Panc1 (cell line): ENCODE measurements at regions not wholly inside any gene's neighbourhood (a gene's known extent, or its start where the extent isn't known, plus 50 kb on each side); places are given as distances from the start of the nearest gene placed in this dataset.

Experiments
- ATAC-seq: fragments of 200-7000 bp; cut with Tn5 transposase; 2 replicates; pipeline ENCODE4 v1.9.1; 2020; ENCODE audit warnings: mild to moderate bottlenecking, moderate library complexity
- BruUV-seq: library from RNA; stranded (reverse); fragments of 400-500 nt; replicated peaks from 2 replicates; lab custom pipeline; 2021; lab: Mats Ljungman, UMichigan
- CTCF ChIA-PET: fragments of 300-600 bp; sonication (Branson Sonifier 250); formaldehyde crosslinking; loops from one replicate; lab custom pipeline; 2022; ENCODE audit warnings: antibody characterized with exemption; lab: Charles Lee
- POLR2A ChIA-PET: fragments of 300-600 bp; sonication (Branson Sonifier 250); formaldehyde crosslinking; loops from one replicate; lab custom pipeline; 2022; ENCODE audit warnings: antibody characterized with exemption; lab: Charles Lee
- DNase-seq: peaks from one replicate; pipeline ENCODE4 v3.0.0-alpha.2; 2010; ENCODE audit warnings: low read depth, low spot score
- H3K27ac ChIP-seq: 2 replicates; pipeline ENCODE4 v1.5.1; 2011; ENCODE audit warnings: mild to moderate bottlenecking, low read length, inconsistent platforms
- H3K27me3 ChIP-seq: fragments of 200-500 bp; sonication (Bioruptor generic); 2 replicates; pipeline ENCODE4 v1.6.0; 2014; ENCODE audit warnings: low read length, inconsistent platforms; ENCODE audit not compliant: control insufficient read depth, insufficient read depth
- H3K36me3 ChIP-seq: fragments of 200-500 bp; sonication (Bioruptor generic); 2 replicates; pipeline ENCODE4 v1.5.1; 2014; ENCODE audit warnings: inconsistent platforms, mild to moderate bottlenecking, low read length, moderate library complexity; ENCODE audit not compliant: control insufficient read depth, insufficient read depth
- H3K4me1 ChIP-seq: 2 replicates; pipeline ENCODE4 v1.5.1; 2011; ENCODE audit warnings: inconsistent platforms, mild to moderate bottlenecking, low read length, moderate library complexity; ENCODE audit not compliant: control insufficient read depth, insufficient read depth
- H3K4me3 ChIP-seq, 2 experiments: 2 replicates each; pipeline ENCODE4 v1.5.1; 2011 to 2012; ENCODE audit warnings: low read depth in 2 of 2, low read length in 2 of 2, mild to moderate bottlenecking in 2 of 2, inconsistent platforms in 1 of 2, moderate library complexity in 1 of 2
- H3K9me3 ChIP-seq: fragments of 200-500 bp; sonication (Bioruptor generic); 2 replicates; pipeline ENCODE4 v1.5.1; 2014; ENCODE audit warnings: low read depth, mild to moderate bottlenecking, inconsistent platforms, low read length, moderate library complexity; ENCODE audit not compliant: control insufficient read depth, insufficient read depth
- CTCF ChIP-seq: fragments of 450-650 bp; IDR thresholded peaks from 2 replicates; pipeline ENCODE4 v1.5.1; 2017; ENCODE audit warnings: mild to moderate bottlenecking
- POLR2AphosphoS5 ChIP-seq: IDR thresholded peaks from 2 replicates; pipeline ENCODE4 v1.6.1; 2012; ENCODE audit warnings: mild to moderate bottlenecking, low read depth, low read length, moderate library complexity
- SIN3A ChIP-seq: IDR thresholded peaks from 2 replicates; pipeline ENCODE4 v1.6.1; 2012; ENCODE audit warnings: low read depth, mild to moderate bottlenecking, low read length, moderate library complexity, borderline replicate concordance; ENCODE audit not compliant: insufficient read depth
- TCF7L2 ChIP-seq: IDR thresholded peaks from 2 replicates; pipeline ENCODE4 v1.6.1; 2011; ENCODE audit warnings: mild to moderate bottlenecking, low read depth, low read length, inconsistent platforms
- in situ Hi-C: cut with HindIII; loops from 2 replicates; pipeline ENCODE4 v1.10.0; 2016; ENCODE audit warnings: low sequenced_read_pairs, low pct_unique_long_range_greater_than_20kb
- intact Hi-C: fragments of 100-400 bp; cut with micrococcal nuclease; formaldehyde crosslinking; loops from one replicate; pipeline ENCODE4 v1.10.0; 2022; ENCODE audit not compliant: unreplicated experiment
- TF ChIP-seq, protein P1 (sequence below), 2 experiments: IDR thresholded peaks; 2 replicates each; pipeline ENCODE4 v1.6.1; 2011 to 2012; ENCODE audit warnings: low read depth in 2 of 2, control low read depth in 1 of 2, low read length in 1 of 2, mild to moderate bottlenecking in 1 of 2, moderate library complexity in 1 of 2; ENCODE audit not compliant: insufficient read depth in 1 of 2

DNA sequence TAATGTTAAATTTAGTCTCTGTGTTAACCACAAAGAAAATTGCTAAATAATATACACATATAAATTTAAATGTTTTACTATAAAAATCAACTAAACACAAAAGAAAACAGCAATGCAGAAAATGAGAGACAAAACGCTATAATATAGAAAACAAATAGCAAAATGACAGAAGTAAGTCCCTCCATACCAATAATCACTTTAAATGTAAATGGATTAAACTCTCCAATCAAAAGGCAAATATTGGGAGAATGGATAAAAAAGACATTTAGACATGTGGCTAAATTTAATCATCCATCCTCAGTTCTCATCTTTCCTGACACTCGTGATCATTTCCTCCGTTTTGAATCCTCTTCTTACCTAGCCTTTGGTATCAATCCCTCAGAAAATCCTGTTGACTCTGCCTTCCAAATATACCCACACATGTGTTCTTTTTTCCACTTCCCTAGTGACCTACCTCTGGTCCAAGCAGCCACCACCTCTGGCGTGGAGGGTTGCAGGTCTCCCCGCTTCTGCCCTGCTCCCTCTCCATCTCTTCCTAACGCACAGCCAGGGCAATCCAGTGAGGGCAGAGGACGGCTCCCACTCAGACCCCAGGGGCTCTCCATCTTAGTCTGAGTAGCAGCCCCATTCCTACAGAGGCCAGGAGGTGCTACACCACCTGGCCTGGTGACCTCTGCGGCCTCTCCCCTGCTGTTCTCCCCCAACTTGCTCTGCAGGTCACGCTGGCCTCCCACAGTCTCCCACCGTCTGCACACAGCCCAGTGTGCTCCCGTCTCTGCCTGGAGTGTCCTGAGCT, 149.2 kb downstream of the RNASET2 start:
- H3K4me1 ChIP-seq = no peaks in the 10 kb centered on the region
- H3K27ac ChIP-seq = no peak overlapping the region
- H3K27me3 ChIP-seq = 0 out of 2 replicates have a peak, but pooled peaks cover 2% of the 10 kb centered on the region
- H3K36me3 ChIP-seq = no peaks in the 10 kb centered on the region
- ChIA-PET POLR2A (no interaction called here), CTCF (no interaction called here)
- peaks cover 16% of the 10 kb centered on the region; the same call in 1 of the 2 replicates for H3K9me3 ChIP-seq
- no TSS peak for BruUV-seq
- DNase-seq = no peak
- no peak for ATAC-seq
- TF ChIP-seq SIN3A (no peak), TCF7L2 (no peak), CTCF (no peak), POLR2AphosphoS5 (no peak)
- TF ChIP-seq, protein P1, sequence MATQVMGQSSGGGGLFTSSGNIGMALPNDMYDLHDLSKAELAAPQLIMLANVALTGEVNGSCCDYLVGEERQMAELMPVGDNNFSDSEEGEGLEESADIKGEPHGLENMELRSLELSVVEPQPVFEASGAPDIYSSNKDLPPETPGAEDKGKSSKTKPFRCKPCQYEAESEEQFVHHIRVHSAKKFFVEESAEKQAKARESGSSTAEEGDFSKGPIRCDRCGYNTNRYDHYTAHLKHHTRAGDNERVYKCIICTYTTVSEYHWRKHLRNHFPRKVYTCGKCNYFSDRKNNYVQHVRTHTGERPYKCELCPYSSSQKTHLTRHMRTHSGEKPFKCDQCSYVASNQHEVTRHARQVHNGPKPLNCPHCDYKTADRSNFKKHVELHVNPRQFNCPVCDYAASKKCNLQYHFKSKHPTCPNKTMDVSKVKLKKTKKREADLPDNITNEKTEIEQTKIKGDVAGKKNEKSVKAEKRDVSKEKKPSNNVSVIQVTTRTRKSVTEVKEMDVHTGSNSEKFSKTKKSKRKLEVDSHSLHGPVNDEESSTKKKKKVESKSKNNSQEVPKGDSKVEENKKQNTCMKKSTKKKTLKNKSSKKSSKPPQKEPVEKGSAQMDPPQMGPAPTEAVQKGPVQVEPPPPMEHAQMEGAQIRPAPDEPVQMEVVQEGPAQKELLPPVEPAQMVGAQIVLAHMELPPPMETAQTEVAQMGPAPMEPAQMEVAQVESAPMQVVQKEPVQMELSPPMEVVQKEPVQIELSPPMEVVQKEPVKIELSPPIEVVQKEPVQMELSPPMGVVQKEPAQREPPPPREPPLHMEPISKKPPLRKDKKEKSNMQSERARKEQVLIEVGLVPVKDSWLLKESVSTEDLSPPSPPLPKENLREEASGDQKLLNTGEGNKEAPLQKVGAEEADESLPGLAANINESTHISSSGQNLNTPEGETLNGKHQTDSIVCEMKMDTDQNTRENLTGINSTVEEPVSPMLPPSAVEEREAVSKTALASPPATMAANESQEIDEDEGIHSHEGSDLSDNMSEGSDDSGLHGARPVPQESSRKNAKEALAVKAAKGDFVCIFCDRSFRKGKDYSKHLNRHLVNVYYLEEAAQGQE (IDR thresholded peaks at IDR 0.05; ENCODE audit: insufficient read depth in 1 of 2, low read depth in 2 of 2, low read length in 1 of 2) = no peak
- H3K4me3 ChIP-seq = no peak overlapping the region
- in situ Hi-C loops = no loop called here
- intact Hi-C loops = no loop called here

- H3K9me3 ChIP-seq = peaks cover 16% of the 10 kb centered on the region; the same call in 1 of the 2 replicates
- ATAC-seq (no peak), DNase-seq (no peak)
- POLR2A ChIA-PET = no interaction called here
- intact Hi-C loops (no loop called here), in situ Hi-C loops (no loop called here)
- BruUV-seq = no TSS peak
- CTCF ChIA-PET = no interaction called here
- TF ChIP-seq POLR2AphosphoS5 (no peak), SIN3A (no peak), TCF7L2 (no peak)
- TF ChIP-seq, protein P1 (IDR thresholded peaks at IDR 0.05; ENCODE audit: insufficient read depth in 1 of 2, low read depth in 2 of 2, low read length in 1 of 2) = no peak
- H3K36me3 ChIP-seq = no peaks in the 10 kb centered on the region
- H3K27me3 ChIP-seq = 0 out of 2 replicates have a peak, but pooled peaks cover 2% of the 10 kb centered on the region
- H3K27ac ChIP-seq = no peak overlapping the region
- no peaks in the 10 kb centered on the region for H3K4me1 ChIP-seq
- H3K4me3 ChIP-seq = no peak overlapping the region
Observed at GRCh38 chr6:166806217-166806838, 150.0 kb downstream of the RNASET2 start.
